Ovary (tissue), 7 donors: ENCODE measurements at regions not wholly inside any gene's neighbourhood (a gene's known extent, or its start where the extent isn't known, plus 50 kb on each side); places are given as distances from the start of the nearest gene placed in this dataset.
"Not testable (repeated sequence)": the region's sequence is repeated elsewhere in the genome, so short reads cannot be mapped to it uniquely, and the experiment has no call there.

Experiments used
- DNase-seq, 5 donors: peaks; one replicate each; pipeline ENCODE4 v3.0.0-alpha.2; 2019 to 2020
- H3K27ac ChIP-seq, 2 donors: fragments of 200-600 bp; one replicate each; pipeline versions ENCODE4 v1.5.1 to v1.8.0; 2019 to 2022
- H3K27me3 ChIP-seq: fragments of 200-600 bp; one replicate; pipeline ENCODE4 v1.8.0; 2022
- H3K36me3 ChIP-seq: fragments of 200-600 bp; sonication (generic); one replicate; pipeline ENCODE4 v1.5.1; 2019
- H3K4me1 ChIP-seq: one replicate; pipeline ENCODE4 v1.8.1; 2013; ENCODE audit warnings: mild to moderate bottlenecking, moderate library complexity; ENCODE audit not compliant: insufficient read depth
- H3K4me3 ChIP-seq: fragments of 200-600 bp; sonication (generic); one replicate; pipeline ENCODE4 v1.5.1; 2017
- H3K9me3 ChIP-seq, 2 donors: fragments of 200-600 bp in 1 of 2; sonication (generic) in 1 of 2; one replicate each; pipeline versions ENCODE4 v1.5.1 to v1.8.1; 2013 to 2019; ENCODE audit warnings: mild to moderate bottlenecking in 1 of 2, moderate library complexity in 1 of 2
- CTCF ChIP-seq, 3 donors: fragments of 450-650 bp in 2 of 3; fragments of 200-600 bp in 1 of 3; IDR thresholded peaks; one replicate each; pipeline versions ENCODE4 v1.5.1 to v1.8.0; 2016 to 2022; ENCODE audit warnings: antibody characterized with exemption in 3 of 3, mild to moderate bottlenecking in 1 of 3
- EP300 ChIP-seq: sonication (generic); formaldehyde crosslinking; IDR thresholded peaks from one replicate; pipeline ENCODE4 v1.6.1; 2017; ENCODE audit warnings: antibody characterized with exemption
- POLR2A ChIP-seq: fragments of 450-650 bp; IDR thresholded peaks from one replicate; pipeline ENCODE4 v1.6.1; 2017; ENCODE audit warnings: antibody characterized with exemption, mild to moderate bottlenecking, moderate library complexity
- WGBS, 3 donors: extraction: QIAGEN DNeasy Blood & Tissue Kit in 1 of 3; methylation state at CpG; one replicate each; pipeline versions ENCODE4 v1.1.5 to v1.1.7; 2013 to 2017; 5-methylcytosine and 5-hydroxymethylcytosine counted together
- intact Hi-C, 4 donors: fragments of 100-400 bp; cut with DNase I; formaldehyde crosslinking; loops; one replicate each; pipeline versions ENCODE4 v1.11.0 to v1.15.1; 2022 to 2023
- donor health status: DM: no; HTN: no; CAD: no; lungs with moderate emphysema.
- donor health status: DM: no; HTN: no; CAD: no.
- donor health status: Bipolar disorder and iron deficiency.
- donor health status: DM: no; HTN: no; CAD: no.
- donor health status: DM: yes; HTN: yes; CAD: no.

GRCh38 chr14:106341161-106341560, 814.8 kb downstream of the TMEM121 start:
- H3K27me3 ChIP-seq, H3K36me3 ChIP-seq, H3K27ac ChIP-seq, H3K4me3 ChIP-seq, intact Hi-C loops, H3K4me1 ChIP-seq, H3K9me3 ChIP-seq, DNase-seq: not testable (repeated sequence)
- 57 to 65% (median 64%) methylated on average over 5 of the region's 5 CpGs for WGBS, 3 donors

- Histone ChIP-seq H3K27me3 (no peaks in the 10 kb centered on the region), H3K9me3 (no peaks in the 10 kb centered on the region), H3K27ac (no peak overlapping the region), H3K36me3 (no peaks in the 10 kb centered on the region), H3K4me1 (no peaks in the 10 kb centered on the region), H3K4me3 (no peak overlapping the region)
- intact Hi-C loops = no loop called here
- TF ChIP-seq CTCF (IDR thresholded peaks at IDR 0.05) (no peak), EP300 (no peak), POLR2A (no peak)
- no peak for DNase-seq
- 49 to 58% (median 54%) methylated on average over 2 of the region's 2 CpGs for WGBS, 3 donors
Measured at GRCh38 chr14:106343626-106344025, 817.2 kb downstream of the TMEM121 start.

- H3K27ac ChIP-seq, H3K4me1 ChIP-seq, H3K36me3 ChIP-seq, H3K4me3 ChIP-seq, H3K9me3 ChIP-seq, DNase-seq, intact Hi-C loops, H3K27me3 ChIP-seq: not testable (repeated sequence)
- WGBS, 3 donors = 33 to 37% (median 35%) methylated on average over 5 of the region's 5 CpGs
Measured at GRCh38 chr14:106344065-106344614, 817.8 kb downstream of the TMEM121 start.

- H3K4me3 ChIP-seq, H3K27me3 ChIP-seq, H3K27ac ChIP-seq, H3K4me1 ChIP-seq, DNase-seq, H3K36me3 ChIP-seq, H3K9me3 ChIP-seq, intact Hi-C loops: not testable (repeated sequence)
- 54 to 66% (median 60%) methylated on average over 5 of the region's 5 CpGs for WGBS, 3 donors
Measured at GRCh38 chr14:106344791-106345479, 818.6 kb downstream of the TMEM121 start.

- no peak for DNase-seq
- Histone ChIP-seq H3K4me3 (no peak overlapping the region), H3K27ac (no peak overlapping the region), H3K9me3 (no peaks in the 10 kb centered on the region), H3K36me3 (no peaks in the 10 kb centered on the region), H3K4me1 (no peaks in the 10 kb centered on the region), H3K27me3 (no peaks in the 10 kb centered on the region)
- 56 to 67% (median 64%) methylated on average over 8 of the region's 8 CpGs for WGBS, 3 donors
- TF ChIP-seq EP300 (no peak), CTCF (IDR thresholded peaks at IDR 0.05) (no peak), POLR2A (no peak)
- intact Hi-C loops = no loop called here
Measured at GRCh38 chr14:106346084-106346483, 819.7 kb downstream of the TMEM121 start.

- no peak overlapping the region for H3K4me3 ChIP-seq
- WGBS, 3 donors = 80 to 89% (median 89%) methylated on average over 4 of the region's 4 CpGs
- intact Hi-C loops = no loop called here
Measured at GRCh38 chr14:106346534-106347290, 820.3 kb downstream of the TMEM121 start.

More at GRCh38 chr14:106346534-106347290, 820.3 kb downstream of the TMEM121 start:
- no peak for DNase-seq
- Histone ChIP-seq H3K36me3 (no peaks in the 10 kb centered on the region), H3K27me3 (no peaks in the 10 kb centered on the region), H3K4me1 (no peaks in the 10 kb centered on the region), H3K9me3 (no peaks in the 10 kb centered on the region), H3K27ac (no peak overlapping the region)
- no peak for TF ChIP-seq POLR2A
- no peak for TF ChIP-seq CTCF (IDR thresholded peaks at IDR 0.05)
- no peak for TF ChIP-seq EP300
